ENCODE measurements at regions not wholly inside any gene's neighbourhood (a gene's known extent, or its start where the extent isn't known, plus 50 kb on each side); places are given as distances from the start of the nearest gene placed in this dataset.

GRCh38 chr12:67141296-67142018 lies 127.7 kb upstream of the CAND1 start:
- TF ChIP-seq CTCF (IDR thresholded peaks at IDR 0.05) (no peak), POLR2A (IDR thresholded peaks at IDR 0.05) (no peak)

All from transverse colon (tissue), 3 donors.